Left ventricle myocardium superior (tissue), 1 donor: ENCODE measurements at regions not wholly inside any gene's neighbourhood (a gene's known extent, or its start where the extent isn't known, plus 50 kb on each side); places are given as distances from the start of the nearest gene placed in this dataset.
A peak's percentile ranks its signal among the peaks of the same experiment; 100 is the strongest.

Experiments
- ATAC-seq: fragments of 200-7000 bp; cut with Tn5 transposase; one replicate; pipeline ENCODE4 v1.9.1; 2020; ENCODE audit warnings: mild to moderate bottlenecking, moderate library complexity
- DNase-seq: peaks from one replicate; pipeline ENCODE4 v3.0.0-alpha.2; 2020
- intact Hi-C: fragments of 100-400 bp; cut with micrococcal nuclease; formaldehyde crosslinking; loops from one replicate; pipeline ENCODE4 v1.11.0; 2022
- donor health status: DM: no; HTN: yes; CAD: no; lungs with severe emphysema.

- DNase-seq = no peak
- ATAC-seq = no peak
- intact Hi-C loops = no loop called here
These were observed 777.2 kb upstream of the ADAMTS5 start for GRCh38 chr21:27743971-27744564.

- DNase-seq = no peak
- intact Hi-C loops = no loop called here
- peak; percentile 55 for ATAC-seq
These were observed 774.8 kb upstream of the ADAMTS5 start for GRCh38 chr21:27741736-27742135.

GRCh38 chr21:27740084-27740483 lies 773.2 kb upstream of the ADAMTS5 start:
- DNase-seq (no peak), ATAC-seq (peak; percentile 61)
- intact Hi-C loops = no loop called here

GRCh38 chr21:27739187-27739586 lies 772.3 kb upstream of the ADAMTS5 start:
- peak; percentile 49 for ATAC-seq
- no peak for DNase-seq
- intact Hi-C loops = no loop called here

- no peak for DNase-seq
- no peak for ATAC-seq
- intact Hi-C loops = no loop called here
These were observed 768.8 kb upstream of the ADAMTS5 start for GRCh38 chr21:27735699-27736098.

- DNase-seq (no peak), ATAC-seq (no peak)
- intact Hi-C loops = no loop called here
These were observed 767.3 kb upstream of the ADAMTS5 start for GRCh38 chr21:27734146-27734545.

GRCh38 chr21:27725916-27726315 lies 759.0 kb upstream of the ADAMTS5 start:
- DNase-seq = no peak
- intact Hi-C loops = no loop called here
- no peak for ATAC-seq

GRCh38 chr21:27722095-27722494 lies 755.2 kb upstream of the ADAMTS5 start:
- no peak for DNase-seq
- ATAC-seq = no peak
- intact Hi-C loops = no loop called here

- DNase-seq (no peak), ATAC-seq (no peak)
- intact Hi-C loops = no loop called here
These were observed 754.8 kb upstream of the ADAMTS5 start for GRCh38 chr21:27721675-27722074.

GRCh38 chr21:27719226-27719625 lies 752.3 kb upstream of the ADAMTS5 start:
- intact Hi-C loops = no loop called here
- ATAC-seq (no peak), DNase-seq (no peak)

- ATAC-seq (no peak), DNase-seq (no peak)
- intact Hi-C loops = no loop called here
These were observed 748.2 kb upstream of the ADAMTS5 start for GRCh38 chr21:27715131-27715530.

GRCh38 chr21:27713154-27714109 lies 746.5 kb upstream of the ADAMTS5 start:
- DNase-seq = no peak
- no peak for ATAC-seq
- intact Hi-C loops = no loop called here

GRCh38 chr21:27704567-27705166 lies 737.8 kb upstream of the ADAMTS5 start:
- intact Hi-C loops = loop anchor here (5.0 kb wide), 2 partner anchors 633 to 1043 kb away; no protein-coding TSS in a partner anchor
- ATAC-seq (no peak), DNase-seq (no peak)

- intact Hi-C loops = loop anchor here (5.0 kb wide), 2 partner anchors 634 to 1044 kb away; no protein-coding TSS in a partner anchor
- ATAC-seq (no peak), DNase-seq (no peak)
These were observed 736.9 kb upstream of the ADAMTS5 start for GRCh38 chr21:27703791-27704190.

- peak; percentile 92 for ATAC-seq
- peak; percentile 87 for DNase-seq
- intact Hi-C loops = loop anchor here (2.0 to 5.0 kb wide), 3 partner anchors 636 to 1046 kb away; no protein-coding TSS in a partner anchor
These were observed 734.2 kb upstream of the ADAMTS5 start for GRCh38 chr21:27700974-27701614.

- ATAC-seq (no peak), DNase-seq (no peak)
- intact Hi-C loops = loop anchor here (10.0 kb wide), 1 partner anchor 110 kb away; no protein-coding TSS in a partner anchor
These were observed 728.4 kb upstream of the ADAMTS5 start for GRCh38 chr21:27695246-27695645.

GRCh38 chr21:27694667-27695066 lies 727.8 kb upstream of the ADAMTS5 start:
- no peak for ATAC-seq
- intact Hi-C loops = loop anchor here (10.0 kb wide), 1 partner anchor 110 kb away; no protein-coding TSS in a partner anchor
- no peak for DNase-seq

GRCh38 chr21:27693376-27693775 lies 726.5 kb upstream of the ADAMTS5 start:
- DNase-seq = no peak
- ATAC-seq = no peak
- intact Hi-C loops = loop anchor here (10.0 kb wide), 1 partner anchor 109 kb away; no protein-coding TSS in a partner anchor

- DNase-seq = no peak
- no peak for ATAC-seq
- intact Hi-C loops = loop anchor here (10.0 kb wide), 1 partner anchor 107 kb away; no protein-coding TSS in a partner anchor
These were observed 724.6 kb upstream of the ADAMTS5 start for GRCh38 chr21:27691516-27691915.
